IMR-90 (cell line): ENCODE measurements at regions not wholly inside any gene's neighbourhood (a gene's known extent, or its start where the extent isn't known, plus 50 kb on each side); places are given as distances from the start of the nearest gene placed in this dataset.

Source experiments
- ATAC-seq: fragments of 200-7000 bp; cut with Tn5 transposase; 2 replicates; pipeline ENCODE4 v1.9.1; 2020; ENCODE audit warnings: low read depth, mild to moderate bottlenecking, moderate library complexity
- BruUV-seq: library from RNA; stranded (reverse); fragments of 400-500 nt; replicated peaks from 2 replicates; lab custom pipeline; 2021; lab: Mats Ljungman, UMichigan
- CTCF ChIA-PET: fragments of 300-600 bp; formaldehyde crosslinking; extraction: SDS; loops from one replicate; lab custom pipeline; 2021; ENCODE audit warnings: antibody characterized with exemption; lab: Yijun Ruan, JAX
- POLR2A ChIA-PET: fragments of 300-600 bp; sonication (Branson Sonifier 250); formaldehyde crosslinking; loops from one replicate; lab custom pipeline; 2022; ENCODE audit warnings: antibody characterized with exemption; ENCODE audit not compliant: unreplicated experiment; lab: Charles Lee
- DNase-seq: peaks from one replicate; pipeline ENCODE4 v3.0.0; 2013
- H2AFZ ChIP-seq: replicated peaks from 2 replicates; pipeline ENCODE3; 2013; ENCODE audit warnings: low read length, mild to moderate bottlenecking; ENCODE audit not compliant: poor library complexity
- H2AK5ac ChIP-seq: 2 replicates; pipeline ENCODE4 v1.6.1; 2013; ENCODE audit warnings: low read depth, low read length, inconsistent platforms
- H2AK9ac ChIP-seq: replicated peaks from 2 replicates; pipeline ENCODE3; 2013; ENCODE audit warnings: mild to moderate bottlenecking, low read depth, low read length, moderate library complexity; ENCODE audit not compliant: poor library complexity
- H2BK120ac ChIP-seq: 2 replicates; pipeline ENCODE4 v1.6.1; 2013; ENCODE audit warnings: low read depth, low read length, inconsistent platforms
- H2BK15ac ChIP-seq: 3 replicates; pipeline ENCODE4 v1.6.1; 2013; ENCODE audit warnings: low read depth, low read length, inconsistent platforms
- H2BK20ac ChIP-seq: 2 replicates; pipeline ENCODE4 v1.6.1; 2013; ENCODE audit warnings: low read depth, mild to moderate bottlenecking, inconsistent platforms, low read length, moderate library complexity
- H2BK5ac ChIP-seq: 2 replicates; pipeline ENCODE4 v1.6.1; 2013; ENCODE audit warnings: mild to moderate bottlenecking, low read depth, low read length, inconsistent platforms; ENCODE audit not compliant: poor library complexity, severe bottlenecking
- H3K14ac ChIP-seq: replicated peaks from 2 replicates; pipeline ENCODE4 v1.6.1; 2013; ENCODE audit warnings: low read depth, low read length, inconsistent platforms
- H3K18ac ChIP-seq: 2 replicates; pipeline ENCODE4 v1.6.1; 2013; ENCODE audit warnings: low read depth, low read length, control low read depth
- H3K23ac ChIP-seq: 2 replicates; pipeline ENCODE4 v1.6.1; 2013; ENCODE audit warnings: low read depth, low read length, inconsistent platforms
- H3K27ac ChIP-seq: 2 replicates; pipeline ENCODE4 v1.5.1; 2013; ENCODE audit warnings: mild to moderate bottlenecking, control low read depth, low read length; ENCODE audit not compliant: insufficient read depth
- H3K27me3 ChIP-seq: 2 replicates; pipeline ENCODE4 v1.6.1; 2013; ENCODE audit warnings: low read length; ENCODE audit not compliant: control insufficient read depth, insufficient read depth
- H3K36me3 ChIP-seq: 2 replicates; pipeline ENCODE4 v1.6.1; 2013; ENCODE audit warnings: low read length, mixed read lengths; ENCODE audit not compliant: control insufficient read depth, insufficient read depth
- H3K4ac ChIP-seq: 2 replicates; pipeline ENCODE4 v1.6.1; 2013; ENCODE audit warnings: low read depth, low read length, inconsistent platforms
- H3K4me1 ChIP-seq: 2 replicates; pipeline ENCODE4 v1.6.1; 2013; ENCODE audit warnings: low read length, mixed read lengths; ENCODE audit not compliant: control insufficient read depth, insufficient read depth
- H3K4me2 ChIP-seq: 2 replicates; pipeline ENCODE4 v1.6.1; 2013; ENCODE audit warnings: low read depth, mild to moderate bottlenecking, control low read depth, low read length, moderate library complexity
- H3K4me3 ChIP-seq: 2 replicates; pipeline ENCODE4 v1.5.1; 2013; ENCODE audit warnings: low read depth, mild to moderate bottlenecking, control low read depth, low read length, moderate library complexity; ENCODE audit not compliant: insufficient read depth
- H3K56ac ChIP-seq: 2 replicates; pipeline ENCODE4 v1.6.1; 2013; ENCODE audit warnings: low read length, inconsistent platforms; ENCODE audit not compliant: insufficient read depth; ENCODE audit errors: extremely low read depth
- H3K79me1 ChIP-seq, 2 experiments: 2 replicates each; pipeline ENCODE4 v1.6.1; 2013; ENCODE audit warnings: low read length in 2 of 2, inconsistent platforms in 1 of 2, low read depth in 1 of 2
- H3K9ac ChIP-seq: 2 replicates; pipeline ENCODE4 v1.6.1; 2013; ENCODE audit warnings: low read depth, low read length, control low read depth
- H3K9me1 ChIP-seq: 2 replicates; pipeline ENCODE4 v1.6.1; 2013; ENCODE audit warnings: low read length, inconsistent platforms; ENCODE audit not compliant: insufficient read depth
- H3K9me3 ChIP-seq: 2 replicates; pipeline ENCODE4 v1.6.1; 2013; ENCODE audit warnings: low read length; ENCODE audit not compliant: control insufficient read depth, insufficient read depth
- H4K20me1 ChIP-seq: 2 replicates; pipeline ENCODE4 v1.6.1; 2013; ENCODE audit warnings: low read length, inconsistent platforms; ENCODE audit not compliant: insufficient read depth
- H4K5ac ChIP-seq: 2 replicates; pipeline ENCODE4 v1.6.1; 2013; ENCODE audit warnings: mild to moderate bottlenecking, low read depth, low read length, control low read depth
- H4K8ac ChIP-seq, 2 experiments: 2 replicates each; pipeline ENCODE4 v1.6.1; 2013; ENCODE audit warnings: low read depth in 2 of 2, low read length in 2 of 2, control low read depth in 1 of 2, inconsistent platforms in 1 of 2
- H4K91ac ChIP-seq: 2 replicates; pipeline ENCODE4 v1.6.1; 2013; ENCODE audit warnings: low read depth, low read length, inconsistent platforms; ENCODE audit not compliant: insufficient read depth
- CEBPB ChIP-seq: IDR thresholded peaks from 2 replicates; pipeline ENCODE4 v1.6.1; 2012; ENCODE audit warnings: low read depth, low read length, improper control_type of control experiment
- POLR2A ChIP-seq: IDR thresholded peaks from 2 replicates; pipeline ENCODE4 v1.6.1; 2012; ENCODE audit warnings: mild to moderate bottlenecking, low read depth, low read length
- WGBS, 2 experiments: methylation state at CpG; one replicate each; pipeline versions ENCODE4 v1.1.5 to v1.1.7; 2013; ENCODE audit warnings: missing lambda C conversion rate in 2 of 2; ENCODE audit not compliant: insufficient read length in 1 of 2; ENCODE audit errors: extremely low coverage in 2 of 2; 5-methylcytosine and 5-hydroxymethylcytosine counted together
- dilution Hi-C: fragments of 300-500 bp; cut with HindIII; formaldehyde crosslinking; loops from one replicate; pipeline ENCODE4 v1.14.3; 2018; ENCODE audit warnings: low sequenced_read_pairs; ENCODE audit not compliant: unreplicated experiment
- in situ Hi-C: fragments of 300-500 bp; cut with MboI; formaldehyde crosslinking; loops from 3 replicates; pipeline ENCODE4 v1.14.3; 2019; ENCODE audit warnings: low sequenced_read_pairs, inconsistent platforms, mixed read lengths
- intact Hi-C: fragments of 100-400 bp; cut with micrococcal nuclease; formaldehyde crosslinking; loops from 2 replicates; pipeline ENCODE4 v1.10.0; 2022

GRCh38 chr2:37819186-37819585 is 105.9 kb upstream of the RMDN2 start:
- in situ Hi-C loops (no loop called here), dilution Hi-C loops (no loop called here), intact Hi-C loops (no loop called here)
- H3K4ac ChIP-seq: peak overlapping the region; percentile 84
- H4K8ac ChIP-seq: peak overlapping the region; percentile 41 to 92
- no peaks in the 10 kb centered on the region for H4K20me1 ChIP-seq
- H3K9me3 ChIP-seq: peaks cover 3% of the 10 kb centered on the region
- peak overlapping the region; percentile 86 for H2BK20ac ChIP-seq
- peak overlapping the region; percentile 24; the same call in 1 of the 2 replicates for H3K4me2 ChIP-seq
- peak overlapping the region; percentile 54; the same call in 1 of the 2 replicates for H2AK5ac ChIP-seq
- H2BK120ac ChIP-seq: peak overlapping the region; percentile 92
- peak overlapping the region; percentile 34; the same call in 1 of the 2 replicates for H3K56ac ChIP-seq
- H4K91ac ChIP-seq: peak overlapping the region; percentile 73
- H3K14ac ChIP-seq: peak overlapping the region; percentile 47
- H2BK15ac ChIP-seq: peak overlapping the region; percentile 75; the same call in 2 of the 3 replicates
- WGBS, 2 experiments: no CpG with 5 or more reads among the region's 2 CpGs
- BruUV-seq: no TSS peak
- DNase-seq (peak; percentile 97), ATAC-seq (peak; percentile 90)
- no peaks in the 10 kb centered on the region for H3K36me3 ChIP-seq
- H3K9me1 ChIP-seq: peaks cover 9% of the 10 kb centered on the region; the same call in 1 of the 2 replicates
- peak overlapping the region; percentile 85 for H4K5ac ChIP-seq
- H3K18ac ChIP-seq: peak overlapping the region; percentile 70
- H3K27me3 ChIP-seq: no peaks in the 10 kb centered on the region
- H3K9ac ChIP-seq: no peak overlapping the region
- H2BK5ac ChIP-seq: peak overlapping the region; percentile 89
- peak overlapping the region; percentile 81 for H2AFZ ChIP-seq
- peak overlapping the region; percentile 73; the same call in 1 of the 2 replicates for H3K23ac ChIP-seq
- peaks cover 9% of the 10 kb centered on the region for H3K4me1 ChIP-seq
- POLR2A ChIA-PET: interaction anchor here (0.6 to 1.1 kb wide), 2 partner anchors 39 to 147 kb away, joined by 3 to 4 read pairs; no protein-coding TSS in a partner anchor
- TF ChIP-seq POLR2A: no peak
- TF ChIP-seq CEBPB: peak; percentile 60; the same call in 1 of the 2 replicates
- CTCF ChIA-PET: no interaction called here
- H3K27ac ChIP-seq: peak overlapping the region; percentile 25; the same call in 1 of the 2 replicates
- H3K79me1 ChIP-seq: 0 out of 4 replicates have a peak, but pooled peaks cover 0 to 3% of the 10 kb centered on the region in 2 experiments
- H3K4me3 ChIP-seq: no peak overlapping the region
- H2AK9ac ChIP-seq: peak overlapping the region; percentile 81
